ENCODE measurements at regions not wholly inside any gene's neighbourhood (a gene's known extent, or its start where the extent isn't known, plus 50 kb on each side); places are given as distances from the start of the nearest gene placed in this dataset.
"Not testable (repeated sequence)": the region's sequence is repeated elsewhere in the genome, so short reads cannot be mapped to it uniquely, and the experiment has no call there.

DNA sequence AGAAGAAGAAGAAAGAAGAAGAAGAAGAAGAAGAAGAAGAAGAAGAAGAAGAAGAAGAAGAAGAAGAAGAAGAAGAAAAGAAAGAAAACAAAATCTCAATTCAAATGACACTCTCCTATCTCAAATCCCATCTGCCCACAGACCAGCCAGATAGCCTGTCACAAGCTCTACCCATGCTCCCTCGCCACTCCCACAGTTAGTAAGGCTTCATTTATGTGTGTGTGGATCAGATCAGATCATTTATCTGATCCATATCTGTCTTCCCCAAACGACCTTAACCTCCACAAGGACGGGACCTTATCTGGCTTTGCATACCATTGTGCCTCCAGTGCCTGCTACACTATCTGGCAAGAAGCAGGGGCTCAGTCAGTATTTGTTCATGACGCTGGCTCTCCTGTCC lies 81.9 kb upstream of the RREB1 start:
- H3K36me3 ChIP-seq (replicated peaks; ENCODE audit: control insufficient read depth, insufficient read depth, low read length) = no peaks in the 10 kb centered on the region
- no peak overlapping the region for H3K4me3 ChIP-seq (ENCODE audit: insufficient read depth, low read depth, low read length)
- H3K27me3 ChIP-seq (ENCODE audit: control insufficient read depth, insufficient read depth, low read length) = no peaks in the 10 kb centered on the region
- no peak for DNase-seq

DNA sequence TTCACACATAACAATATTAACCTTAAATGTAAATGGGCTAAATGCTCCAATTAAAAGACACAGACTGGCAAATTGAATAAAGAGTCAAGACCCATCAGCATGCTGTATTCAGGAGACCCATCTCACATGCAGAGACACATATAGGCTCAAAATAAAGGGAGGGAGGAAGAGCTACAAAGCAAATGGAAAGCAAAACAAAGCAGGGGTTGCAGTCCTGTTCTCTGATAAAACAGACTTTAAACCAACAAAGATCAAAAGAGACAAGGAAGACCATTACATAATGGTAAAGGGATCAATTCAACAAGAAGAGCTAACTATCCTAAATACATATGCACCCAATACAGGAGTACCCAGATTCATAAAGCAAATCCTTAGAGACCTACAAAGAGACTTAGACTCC lies 78.8 kb upstream of the RREB1 start:
- H3K27me3 ChIP-seq (ENCODE audit: control insufficient read depth, insufficient read depth, low read length); H3K36me3 ChIP-seq (replicated peaks; ENCODE audit: control insufficient read depth, insufficient read depth, low read length); H3K4me3 ChIP-seq (ENCODE audit: insufficient read depth, low read depth, low read length); DNase-seq: not testable (repeated sequence)

DNA sequence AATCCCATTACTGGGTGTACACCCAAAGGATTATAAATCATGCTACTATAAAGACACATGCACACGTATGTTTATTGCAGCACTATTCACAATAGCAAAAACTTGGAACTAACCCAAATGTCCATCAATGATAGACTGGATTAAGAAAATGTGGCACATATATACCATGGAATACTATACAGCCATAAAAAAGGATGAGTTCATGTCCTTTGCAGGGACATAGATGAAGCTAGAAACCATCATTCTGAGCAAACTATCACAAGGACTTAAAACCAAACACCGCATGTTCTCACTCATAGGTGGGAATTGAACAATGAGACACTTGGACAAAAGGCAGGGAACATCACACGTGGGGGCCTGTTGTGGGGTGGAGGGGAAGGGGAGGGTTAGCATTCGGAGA lies 76.8 kb upstream of the RREB1 start:
- H3K27me3 ChIP-seq (ENCODE audit: control insufficient read depth, insufficient read depth, low read length); DNase-seq; H3K36me3 ChIP-seq (replicated peaks; ENCODE audit: control insufficient read depth, insufficient read depth, low read length); H3K4me3 ChIP-seq (ENCODE audit: insufficient read depth, low read depth, low read length): not testable (repeated sequence)

DNA sequence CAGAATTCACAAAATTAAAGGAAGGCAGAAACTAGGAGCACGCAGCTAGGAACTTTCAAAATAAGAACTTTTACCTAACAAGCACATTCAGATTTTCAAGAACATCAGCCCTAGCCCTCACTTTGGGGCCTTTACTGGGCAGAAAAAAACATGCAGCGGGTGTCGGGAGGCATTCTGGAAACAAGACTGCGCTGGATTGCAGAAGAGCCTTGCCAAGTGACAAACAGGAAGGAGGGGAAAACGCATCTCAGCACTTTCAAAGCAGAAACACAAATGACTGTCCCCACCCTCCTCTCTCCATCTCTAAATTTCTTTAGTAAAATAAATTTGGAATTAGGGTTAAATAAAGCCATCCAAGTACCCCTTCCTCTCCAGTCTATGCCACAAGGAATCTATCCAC lies 74.6 kb upstream of the RREB1 start:
- DNase-seq = no peak
- Histone ChIP-seq H3K36me3 (replicated peaks; ENCODE audit: control insufficient read depth, insufficient read depth, low read length) (no peaks in the 10 kb centered on the region), H3K4me3 (ENCODE audit: insufficient read depth, low read depth, low read length) (no peak overlapping the region), H3K27me3 (ENCODE audit: control insufficient read depth, insufficient read depth, low read length) (no peaks in the 10 kb centered on the region)

DNA sequence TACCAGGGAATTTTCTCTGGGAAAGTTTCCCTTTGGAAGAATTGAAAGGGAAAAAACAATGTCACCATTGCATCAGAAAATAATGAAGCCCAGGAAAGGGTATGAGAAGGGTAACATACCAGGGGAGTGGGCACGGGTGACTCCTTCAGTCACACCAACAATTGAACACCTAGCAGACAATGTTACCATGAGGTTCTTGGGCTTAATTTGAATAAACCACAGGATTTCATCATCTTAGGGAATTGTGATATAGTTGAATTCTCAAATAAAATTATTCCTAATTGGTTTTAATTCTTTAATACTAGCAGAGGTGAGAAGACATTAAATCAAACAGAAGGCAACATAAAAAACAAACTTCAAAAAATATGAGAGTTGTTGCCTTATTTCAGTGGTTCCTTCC lies 73.7 kb upstream of the RREB1 start:
- Histone ChIP-seq H3K4me3 (ENCODE audit: insufficient read depth, low read depth, low read length) (no peak overlapping the region), H3K36me3 (replicated peaks; ENCODE audit: control insufficient read depth, insufficient read depth, low read length) (no peaks in the 10 kb centered on the region), H3K27me3 (ENCODE audit: control insufficient read depth, insufficient read depth, low read length) (no peaks in the 10 kb centered on the region)
- no peak for DNase-seq

DNA sequence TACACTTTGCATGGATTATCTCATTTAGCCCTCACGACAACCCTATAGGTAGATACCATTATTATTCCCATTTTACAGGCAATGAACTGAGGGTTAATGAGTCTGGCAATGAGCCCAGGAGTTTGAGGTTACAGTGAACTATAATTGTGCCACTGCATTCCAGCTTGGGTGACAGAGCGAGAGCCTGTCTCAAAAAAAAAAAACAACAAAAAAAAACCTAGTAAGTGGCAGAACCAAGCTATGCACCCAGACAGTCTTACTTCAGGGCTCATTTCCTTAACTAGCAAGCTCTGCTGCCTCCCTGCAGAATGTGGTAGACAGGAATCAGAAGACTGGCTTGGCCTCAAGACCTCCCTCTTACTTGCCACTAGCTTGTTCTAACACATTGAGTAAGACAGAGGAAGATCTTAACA lies 71.9 kb upstream of the RREB1 start:
- H3K36me3 ChIP-seq (replicated peaks; ENCODE audit: control insufficient read depth, insufficient read depth, low read length) = no peaks in the 10 kb centered on the region
- no peak for DNase-seq
- no peaks in the 10 kb centered on the region; the same call in 1 of the 2 replicates for H3K27me3 ChIP-seq (ENCODE audit: control insufficient read depth, insufficient read depth, low read length)
- H3K4me3 ChIP-seq (ENCODE audit: insufficient read depth, low read depth, low read length) = no peak overlapping the region

DNA sequence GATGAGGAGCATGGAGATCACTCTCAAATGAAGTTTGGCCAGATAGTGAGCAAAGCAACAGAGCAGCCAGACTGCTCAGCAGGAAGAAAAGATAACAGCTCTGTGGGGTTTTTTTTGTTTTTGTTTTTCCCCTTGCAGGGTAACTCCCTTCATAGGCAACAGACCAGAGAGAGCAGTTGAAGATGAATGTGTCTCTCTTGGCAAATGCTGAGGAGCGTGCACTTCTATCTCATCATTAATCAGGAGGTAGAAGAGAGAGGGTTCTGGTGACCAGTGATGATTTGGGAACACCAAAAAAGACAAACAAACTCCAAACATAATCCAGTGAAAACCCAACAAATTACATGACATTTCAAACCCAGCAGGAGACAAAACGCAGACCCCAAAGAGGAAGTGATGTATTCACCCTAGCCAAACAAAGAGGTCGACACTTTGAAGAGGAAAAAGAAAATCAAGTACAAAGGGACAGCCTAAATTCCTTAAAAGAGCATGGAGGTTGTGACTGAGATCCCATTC lies 66.2 kb upstream of the RREB1 start:
- DNase-seq = peak; percentile 30
- Histone ChIP-seq H3K4me3 (ENCODE audit: insufficient read depth, low read depth, low read length) (no peak overlapping the region), H3K36me3 (replicated peaks; ENCODE audit: control insufficient read depth, insufficient read depth, low read length) (no peaks in the 10 kb centered on the region), H3K27me3 (ENCODE audit: control insufficient read depth, insufficient read depth, low read length) (no peaks in the 10 kb centered on the region; the same call in 1 of the 2 replicates)

DNA sequence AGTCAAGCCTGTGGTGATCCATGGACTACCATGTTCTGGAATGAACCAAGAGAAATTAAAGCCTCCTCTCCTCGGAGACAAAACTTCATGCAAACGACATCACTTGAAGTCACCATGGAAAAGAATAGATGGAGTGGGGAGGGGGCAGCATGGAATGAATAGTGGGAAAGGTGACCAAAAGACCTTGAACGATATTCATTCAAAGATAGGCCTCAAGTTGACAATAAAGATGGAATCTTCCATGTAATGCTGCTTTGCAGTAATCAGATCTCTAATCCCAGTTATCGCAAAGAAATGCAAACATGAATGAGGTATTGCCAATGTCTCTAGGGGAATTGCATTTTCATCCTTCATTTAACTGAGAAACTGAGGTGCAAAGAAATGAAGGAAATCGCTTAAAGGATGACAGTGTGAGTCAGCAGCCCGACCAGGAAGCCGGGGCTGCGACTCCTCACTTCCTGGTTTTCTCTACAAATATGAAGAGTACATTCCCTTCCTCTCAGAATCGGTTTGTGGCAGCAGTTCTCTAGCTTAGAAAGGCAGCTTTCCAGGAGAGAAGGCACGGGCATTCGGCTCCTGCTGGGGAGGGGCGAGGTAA lies 65.6 kb upstream of the RREB1 start:
- Histone ChIP-seq H3K27me3 (ENCODE audit: control insufficient read depth, insufficient read depth, low read length) (no peaks in the 10 kb centered on the region; the same call in 1 of the 2 replicates), H3K36me3 (replicated peaks; ENCODE audit: control insufficient read depth, insufficient read depth, low read length) (no peaks in the 10 kb centered on the region), H3K4me3 (ENCODE audit: insufficient read depth, low read depth, low read length) (no peak overlapping the region)
- DNase-seq = peak; percentile 37

DNA sequence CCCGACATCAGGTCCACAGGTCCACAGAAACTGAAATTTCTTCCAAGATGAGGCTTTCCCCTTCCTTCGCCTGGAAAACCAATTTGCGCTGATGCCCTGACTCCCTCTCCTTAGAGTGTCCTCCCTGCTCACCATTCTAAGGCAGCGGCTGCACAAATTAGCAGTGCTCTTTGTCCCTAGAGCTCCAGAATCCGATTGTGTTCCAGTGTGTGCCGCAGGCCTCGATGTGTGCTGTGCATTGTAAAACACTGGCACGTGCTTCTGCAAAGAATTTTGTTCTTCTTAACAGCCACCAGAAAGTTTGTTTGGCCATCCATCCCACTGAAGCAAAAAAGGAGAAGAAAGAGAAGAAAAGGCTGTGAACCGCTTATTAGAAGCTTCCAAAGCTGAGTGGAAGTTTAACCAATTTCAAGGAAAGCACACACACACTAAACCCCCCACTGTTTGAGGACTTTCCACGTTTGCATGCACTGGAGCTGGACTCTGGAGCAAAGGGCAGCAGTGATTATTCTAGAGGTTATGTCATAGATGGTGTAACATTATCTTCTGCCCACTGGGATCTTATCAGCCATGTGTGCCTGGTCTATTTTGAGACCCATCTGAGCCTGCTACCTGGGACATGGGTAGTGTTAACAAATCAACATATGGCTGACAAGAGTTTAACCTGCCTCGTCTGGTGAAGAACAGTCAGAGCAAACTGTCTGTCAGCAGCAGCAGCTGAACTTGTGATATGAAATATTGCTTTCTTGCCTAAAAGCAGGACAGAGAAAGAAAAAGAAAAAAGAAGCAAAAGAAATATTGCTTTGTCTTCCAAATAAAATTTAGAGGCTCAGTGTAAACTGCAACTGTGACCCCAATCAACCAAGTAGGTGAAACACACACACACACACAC lies 64.9 kb upstream of the RREB1 start:
- Histone ChIP-seq H3K4me3 (ENCODE audit: insufficient read depth, low read depth, low read length) (no peak overlapping the region), H3K27me3 (ENCODE audit: control insufficient read depth, insufficient read depth, low read length) (no peaks in the 10 kb centered on the region; the same call in 1 of the 2 replicates), H3K36me3 (replicated peaks; ENCODE audit: control insufficient read depth, insufficient read depth, low read length) (no peaks in the 10 kb centered on the region)
- no peak for DNase-seq

DNA sequence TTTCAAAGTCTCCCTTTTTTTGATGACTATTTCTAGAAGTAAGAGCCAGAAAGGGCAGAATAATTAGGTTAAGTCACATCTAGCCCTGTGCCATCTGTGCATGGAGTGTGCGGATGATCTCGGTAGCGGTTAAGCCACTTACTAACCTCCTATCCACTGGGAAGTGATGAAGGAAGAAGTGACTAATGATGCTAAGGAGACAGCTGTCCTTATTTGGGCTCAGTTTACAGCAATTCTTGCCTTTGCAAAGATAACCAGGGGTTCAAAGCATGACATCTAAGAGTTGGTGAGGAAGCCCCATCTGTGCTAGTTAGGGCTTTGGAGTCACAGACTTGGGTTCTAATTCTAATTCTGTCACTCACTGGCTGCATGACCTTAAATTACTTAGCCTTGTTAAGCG lies 62.4 kb upstream of the RREB1 start:
- Histone ChIP-seq H3K27me3 (ENCODE audit: control insufficient read depth, insufficient read depth, low read length) (no peaks in the 10 kb centered on the region), H3K4me3 (ENCODE audit: insufficient read depth, low read depth, low read length) (no peak overlapping the region), H3K36me3 (replicated peaks; ENCODE audit: control insufficient read depth, insufficient read depth, low read length) (no peaks in the 10 kb centered on the region)
- DNase-seq = no peak

DNA sequence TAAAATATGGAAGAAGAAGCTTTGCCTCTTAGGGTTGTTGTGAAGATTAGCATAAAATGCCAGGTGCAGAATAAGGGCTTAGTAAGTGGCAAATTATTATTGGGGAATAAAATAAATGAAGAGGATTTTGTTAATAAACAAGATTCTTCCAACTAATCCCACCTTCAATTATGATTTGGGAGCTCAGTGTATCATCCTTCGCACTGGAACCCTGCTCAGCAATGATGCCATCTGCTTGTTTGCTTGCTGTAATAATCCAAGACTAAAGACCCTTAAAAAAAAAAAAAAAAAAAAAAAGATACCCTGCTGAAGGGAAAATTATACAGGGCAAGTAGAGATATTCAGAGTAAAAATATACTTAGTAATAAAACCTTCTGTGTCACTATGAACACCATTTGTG lies 62.0 kb upstream of the RREB1 start:
- Histone ChIP-seq H3K36me3 (replicated peaks; ENCODE audit: control insufficient read depth, insufficient read depth, low read length) (no peaks in the 10 kb centered on the region), H3K4me3 (ENCODE audit: insufficient read depth, low read depth, low read length) (no peak overlapping the region), H3K27me3 (ENCODE audit: control insufficient read depth, insufficient read depth, low read length) (no peaks in the 10 kb centered on the region)
- no peak for DNase-seq

DNA sequence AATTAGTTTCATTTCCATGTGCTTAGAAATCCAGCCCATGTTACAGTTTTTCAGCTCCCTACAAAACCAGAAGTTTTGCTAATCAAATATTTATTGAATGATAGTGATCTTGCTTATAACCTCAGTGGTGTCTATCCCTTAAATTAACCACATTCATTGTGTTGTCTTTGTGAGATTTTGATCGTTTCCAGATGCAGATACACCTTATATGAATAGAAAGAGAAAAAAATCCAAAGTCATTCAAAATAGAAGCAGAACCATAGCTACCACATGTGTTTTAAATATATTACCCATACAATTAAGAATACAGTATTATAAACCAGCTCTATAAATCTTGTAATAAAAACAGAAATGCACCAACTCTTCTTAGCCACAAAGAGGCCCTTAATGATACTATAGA lies 60.6 kb upstream of the RREB1 start:
- Histone ChIP-seq H3K4me3 (ENCODE audit: insufficient read depth, low read depth, low read length) (no peak overlapping the region), H3K27me3 (ENCODE audit: control insufficient read depth, insufficient read depth, low read length) (no peaks in the 10 kb centered on the region), H3K36me3 (replicated peaks; ENCODE audit: control insufficient read depth, insufficient read depth, low read length) (no peaks in the 10 kb centered on the region)
- DNase-seq = no peak

DNA sequence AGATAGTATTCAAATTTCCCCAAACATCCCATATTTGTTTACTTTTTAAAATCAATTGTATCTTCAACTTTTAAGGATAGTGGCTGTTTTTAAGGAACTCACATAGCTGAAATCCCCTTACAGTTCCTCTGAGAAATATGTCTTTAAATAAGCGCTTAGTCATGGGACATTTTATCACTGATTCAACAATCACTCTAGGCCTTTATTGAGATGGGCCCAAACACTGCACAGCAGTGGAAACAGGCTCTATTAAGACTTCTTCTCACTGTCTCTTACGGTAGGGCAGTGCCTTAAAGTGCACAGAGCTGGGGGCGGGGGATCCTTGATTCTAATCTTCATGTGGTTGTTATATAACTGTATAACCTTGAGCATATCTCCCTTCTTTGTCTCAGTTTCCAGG lies 59.8 kb upstream of the RREB1 start:
- no peak for DNase-seq
- H3K27me3 ChIP-seq (ENCODE audit: control insufficient read depth, insufficient read depth, low read length) = no peaks in the 10 kb centered on the region
- no peaks in the 10 kb centered on the region for H3K36me3 ChIP-seq (replicated peaks; ENCODE audit: control insufficient read depth, insufficient read depth, low read length)
- no peak overlapping the region for H3K4me3 ChIP-seq (ENCODE audit: insufficient read depth, low read depth, low read length)

DNA sequence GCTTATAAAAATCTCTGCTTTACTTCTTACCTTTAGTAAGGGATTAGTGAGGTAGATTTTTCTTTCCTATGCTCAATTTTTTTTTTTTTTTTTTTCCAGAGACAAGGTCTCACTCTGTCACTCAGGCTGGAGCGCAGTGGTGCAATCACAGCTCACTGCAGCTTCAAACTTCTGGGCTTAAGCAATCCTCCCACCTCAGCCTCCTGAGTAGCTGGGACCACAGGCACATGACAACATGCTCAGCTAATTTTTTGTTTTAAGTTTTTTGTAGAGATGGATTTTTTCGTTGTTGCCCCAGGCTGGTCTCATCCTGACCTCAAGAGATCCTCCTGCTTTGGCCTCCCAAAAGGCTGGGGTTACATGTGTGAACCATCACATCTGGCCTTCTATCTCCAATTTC lies 58.9 kb upstream of the RREB1 start:
- no peak overlapping the region for H3K4me3 ChIP-seq (ENCODE audit: insufficient read depth, low read depth, low read length)
- peaks cover 2% of the 10 kb centered on the region; the same call in 1 of the 2 replicates for H3K27me3 ChIP-seq (ENCODE audit: control insufficient read depth, insufficient read depth, low read length)
- no peak for DNase-seq
- no peaks in the 10 kb centered on the region for H3K36me3 ChIP-seq (replicated peaks; ENCODE audit: control insufficient read depth, insufficient read depth, low read length)

DNA sequence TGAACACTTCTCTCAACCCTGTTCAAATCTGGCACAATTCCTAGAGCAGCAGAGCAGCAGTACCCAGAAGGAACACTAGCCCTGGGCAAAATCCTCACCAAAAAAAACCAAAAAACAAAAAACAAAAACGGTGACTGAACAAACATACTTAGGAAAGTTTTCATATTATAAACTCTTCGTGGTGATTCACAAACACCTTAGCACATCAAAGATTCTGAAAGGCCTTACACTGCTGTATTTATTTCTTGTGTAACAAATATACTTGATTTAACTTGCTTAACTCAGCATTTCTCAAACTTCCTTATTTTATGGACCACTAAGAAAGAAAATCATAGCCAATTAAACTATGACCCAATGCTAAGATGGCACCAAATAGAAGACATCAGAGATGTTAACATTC lies 57.8 kb upstream of the RREB1 start:
- Histone ChIP-seq H3K27me3 (ENCODE audit: control insufficient read depth, insufficient read depth, low read length) (peaks cover 2% of the 10 kb centered on the region; the same call in 1 of the 2 replicates), H3K4me3 (ENCODE audit: insufficient read depth, low read depth, low read length) (no peak overlapping the region), H3K36me3 (replicated peaks; ENCODE audit: control insufficient read depth, insufficient read depth, low read length) (no peaks in the 10 kb centered on the region)
- DNase-seq = no peak
